ENCODE measurements at regions not wholly inside any gene's neighbourhood (a gene's known extent, or its start where the extent isn't known, plus 50 kb on each side); places are given as distances from the start of the nearest gene placed in this dataset.

DNA sequence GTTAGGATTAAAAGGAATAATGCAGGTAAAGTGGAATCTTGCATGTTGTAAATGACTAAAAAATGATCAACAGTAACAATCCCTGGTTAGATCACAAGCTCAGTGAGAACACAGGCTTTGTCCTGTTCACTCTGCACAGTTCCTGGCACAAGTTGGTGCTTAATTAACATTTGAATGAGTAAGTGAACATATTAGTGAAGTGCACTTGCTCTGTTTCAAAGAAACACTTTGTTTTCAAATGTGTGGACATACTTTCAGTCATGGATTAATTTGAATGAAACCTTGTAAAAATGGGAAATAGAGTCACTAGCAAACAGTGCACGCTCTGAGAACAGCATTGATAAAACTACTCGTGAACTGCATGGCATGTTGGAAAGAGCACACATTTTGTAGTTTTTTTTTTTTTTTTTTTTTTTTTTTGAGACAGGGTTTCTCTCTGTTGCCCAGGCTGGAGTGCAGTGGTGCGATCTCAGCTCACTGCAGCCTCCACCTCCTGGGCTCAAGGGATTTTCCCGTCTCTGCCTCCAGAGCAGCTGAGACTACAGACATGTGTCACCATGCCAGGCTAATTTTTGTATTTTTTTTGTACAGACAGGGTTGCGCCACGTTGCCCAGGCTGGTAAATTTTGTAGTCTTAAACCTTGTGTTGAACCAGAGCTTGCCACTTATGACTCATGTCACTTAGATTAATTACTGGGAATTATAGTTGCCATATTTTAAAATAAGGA is 159.9 kb downstream of the LURAP1L start:
- no peak for DNase-seq

DNA sequence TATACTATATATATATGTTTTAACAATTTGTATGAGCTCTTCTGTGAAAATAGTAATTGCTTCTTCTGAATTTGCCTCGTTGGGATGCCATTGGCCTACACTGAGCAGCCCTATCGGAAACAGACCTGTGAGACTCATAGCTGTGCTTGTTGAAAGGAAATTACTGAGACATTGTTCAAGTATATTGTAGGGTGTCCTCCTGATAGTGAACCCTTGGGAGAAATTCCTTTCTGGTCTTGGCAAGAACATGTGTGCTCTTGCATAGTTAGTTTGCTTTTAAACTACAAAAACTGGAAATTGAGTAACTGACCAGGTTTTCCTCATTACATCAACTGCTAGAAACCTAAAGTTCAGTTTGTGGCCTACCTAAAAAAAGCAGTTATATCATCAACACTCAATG is 160.9 kb downstream of the LURAP1L start:
- no peak for DNase-seq

DNA sequence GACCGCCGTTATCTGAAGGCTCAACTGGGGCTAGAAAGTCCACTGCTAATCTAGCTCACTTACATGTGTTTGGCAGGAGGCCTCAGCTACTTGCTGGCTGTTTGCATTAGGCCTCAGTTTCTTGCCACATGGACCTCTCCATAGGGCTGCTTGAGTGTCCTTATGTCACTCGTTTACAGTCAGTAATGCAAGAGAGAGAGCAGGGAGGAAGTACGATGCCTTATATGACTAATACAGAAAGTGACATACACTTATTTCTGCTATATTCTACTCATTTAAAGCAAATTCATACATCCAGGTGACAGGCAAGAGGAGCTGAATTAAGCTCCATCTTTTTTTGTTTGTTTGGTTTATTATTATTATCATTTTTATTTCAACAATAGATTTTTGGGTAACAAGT is 179.6 kb downstream of the LURAP1L start:
- no peak for DNase-seq

DNA sequence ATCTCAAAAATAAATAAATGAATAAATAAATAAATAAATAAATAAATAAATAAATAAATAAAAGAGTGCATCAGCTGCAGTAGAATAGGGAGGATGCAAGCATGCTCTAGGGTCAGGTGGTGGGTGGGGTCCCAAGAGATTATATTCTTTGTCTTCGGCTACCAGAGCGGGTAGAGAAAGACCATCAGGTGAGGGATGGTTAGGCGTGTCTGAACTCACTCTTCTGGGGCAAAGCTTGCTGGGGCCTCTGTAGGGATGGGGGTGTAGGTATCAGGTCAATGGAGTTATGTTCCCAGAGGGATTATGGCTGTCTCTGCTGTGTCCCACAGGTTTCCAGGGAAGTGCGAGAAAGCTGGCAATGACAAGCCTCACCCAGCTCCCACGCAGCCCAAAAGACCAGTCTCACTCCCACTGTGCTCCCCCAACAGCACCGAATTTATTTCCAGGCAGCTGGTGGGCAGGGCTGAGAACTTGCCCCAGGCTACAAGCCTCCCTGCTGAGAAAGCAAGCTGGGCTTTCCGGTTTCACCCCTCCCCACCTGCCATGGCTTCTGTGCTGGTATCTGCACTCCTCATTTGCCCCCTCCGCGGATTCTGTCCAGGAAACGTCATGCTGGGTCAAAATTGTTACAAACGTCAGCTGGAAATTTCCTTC is 180.8 kb downstream of the LURAP1L start:
- DNase-seq: no peak

DNA sequence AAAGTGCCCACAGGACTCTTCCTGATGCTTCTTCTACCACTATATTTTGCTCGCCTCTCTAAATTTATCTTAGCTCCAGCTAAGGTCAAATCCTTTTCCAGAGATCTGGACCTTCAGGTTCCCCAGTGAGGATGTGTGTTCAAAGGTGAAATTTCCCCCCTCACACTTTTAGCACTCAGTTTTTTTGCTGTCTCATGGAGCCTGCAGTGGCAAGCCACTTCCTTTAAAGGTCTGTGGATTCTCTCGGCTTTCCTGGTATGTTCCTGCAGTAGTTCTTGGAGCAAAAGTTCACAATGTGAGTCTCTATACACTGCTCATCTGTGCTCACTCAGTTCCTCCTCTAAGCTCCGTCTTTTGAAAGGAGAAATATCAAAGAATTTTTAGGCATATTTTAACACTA is 181.4 kb downstream of the LURAP1L start:
- DNase-seq: no peak

DNA sequence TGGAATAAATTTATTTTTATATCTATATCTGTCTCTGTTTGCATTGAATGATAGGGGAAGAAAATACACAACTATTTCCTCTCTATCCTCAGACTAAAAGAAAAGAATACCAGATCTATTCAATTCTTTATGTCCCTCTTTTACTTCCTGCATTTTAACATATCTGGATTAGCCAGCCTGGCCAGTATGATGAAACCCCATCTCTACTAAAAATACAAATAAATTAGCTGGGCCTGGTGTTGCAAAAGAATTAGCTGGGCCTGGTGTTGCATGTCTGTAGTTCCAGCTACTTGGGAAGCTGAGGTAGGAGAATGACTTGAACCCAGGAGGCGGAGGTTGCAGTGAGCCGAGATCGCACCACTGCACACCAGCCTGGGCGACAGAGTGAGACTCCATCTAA is 182.0 kb downstream of the LURAP1L start:
- DNase-seq: no peak

DNA sequence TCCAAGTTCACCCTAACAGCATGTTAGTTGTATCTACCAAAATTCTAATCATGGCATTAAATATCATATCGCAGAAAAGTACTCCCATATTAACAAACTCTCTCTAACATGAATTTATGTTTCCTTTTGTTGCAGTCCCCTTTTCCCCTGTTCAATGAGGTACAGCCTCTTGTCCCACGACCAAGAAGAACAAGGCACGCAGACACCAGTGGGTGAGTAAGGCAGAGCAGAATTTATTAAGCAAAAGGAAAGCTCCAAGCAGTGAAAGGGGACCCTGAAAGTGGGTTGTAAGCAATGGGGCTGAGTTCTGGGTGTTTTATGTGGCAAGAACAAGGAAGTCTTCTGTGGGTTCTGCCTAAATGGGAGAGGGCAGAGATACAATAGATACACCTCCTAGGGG is 183.5 kb downstream of the LURAP1L start:
- no peak for DNase-seq

DNA sequence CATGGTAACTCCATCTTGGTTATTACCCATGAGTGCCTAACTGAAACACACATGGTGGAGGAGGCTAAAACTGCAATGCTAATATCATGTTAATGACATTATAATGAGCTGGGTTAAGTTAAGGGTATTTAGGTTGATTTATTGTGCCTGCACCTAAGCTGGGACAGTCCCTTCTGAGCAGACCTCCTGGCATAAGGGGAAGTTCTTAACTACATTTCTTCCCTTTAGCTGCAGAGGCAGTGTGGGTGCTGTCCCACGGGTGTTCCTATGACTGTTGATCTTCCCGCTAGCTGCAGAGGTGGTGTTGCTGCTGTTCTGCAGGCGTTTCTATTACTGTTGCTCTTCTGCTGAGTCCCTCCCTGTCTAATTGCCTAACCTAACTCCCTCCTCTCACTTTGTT is 183.9 kb downstream of the LURAP1L start:
- no peak for DNase-seq

DNA sequence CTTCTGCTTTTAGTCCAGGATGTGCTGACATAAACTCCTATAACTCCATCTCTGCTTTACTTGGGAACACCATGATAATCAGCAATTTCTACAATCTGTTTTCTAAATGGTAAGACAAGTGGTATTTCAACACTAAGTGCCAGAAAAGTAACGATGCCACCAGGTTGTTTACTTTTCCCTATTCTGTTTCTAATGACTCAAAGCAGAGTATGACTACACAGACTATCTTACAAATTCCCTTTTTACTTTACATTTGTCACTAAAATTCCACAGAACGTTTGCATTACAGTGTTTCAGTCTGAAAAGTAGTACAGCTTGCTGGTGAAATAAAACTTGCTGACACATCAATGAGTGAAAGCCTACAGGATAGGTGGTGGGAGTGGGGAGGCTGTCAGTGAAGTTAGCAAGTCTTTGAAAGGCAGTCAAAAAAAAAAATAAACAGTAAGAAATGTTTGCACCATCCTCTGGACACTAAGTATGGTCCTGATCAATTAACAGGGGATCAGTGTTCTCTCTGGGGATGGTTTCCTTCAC is 186.5 kb downstream of the LURAP1L start:
- no peak for DNase-seq

DNA sequence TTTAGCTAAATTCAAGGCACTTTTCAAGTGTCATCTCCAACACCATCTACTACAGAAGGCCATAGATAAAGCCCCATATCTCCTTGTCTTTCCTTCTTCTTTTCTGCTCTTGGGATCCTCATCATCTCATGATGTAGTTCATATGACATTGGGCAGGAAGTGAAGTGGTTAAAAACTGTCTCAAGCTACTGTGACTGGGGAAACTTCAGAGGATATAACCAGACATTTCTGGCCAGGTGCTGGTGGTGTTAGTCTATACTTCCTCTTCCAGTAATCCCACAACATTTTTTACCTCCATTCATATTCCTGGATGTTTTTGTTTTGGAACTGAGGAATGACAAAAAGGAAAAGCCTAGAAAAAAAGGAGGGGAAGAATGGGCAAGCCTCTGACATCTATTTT is 188.7 kb downstream of the LURAP1L start:
- DNase-seq: no peak

DNA sequence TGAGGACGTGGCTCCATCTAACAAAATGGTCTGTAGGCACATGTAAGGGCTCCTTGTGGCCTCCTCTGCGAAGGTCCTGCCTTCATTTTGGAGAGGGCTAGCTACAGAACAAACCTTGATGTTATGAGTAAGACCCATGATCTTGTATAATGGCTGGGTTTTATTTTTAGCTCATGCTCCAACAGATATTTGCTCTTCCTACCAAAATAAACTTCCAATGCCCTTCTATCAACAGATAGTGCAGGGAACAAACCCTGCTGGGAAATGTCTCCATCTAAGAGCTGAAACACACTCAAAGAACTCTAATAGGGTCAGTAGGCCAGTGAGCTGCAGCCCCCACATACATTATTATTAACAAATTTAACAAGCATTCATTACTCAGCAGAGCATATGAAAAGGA is 189.5 kb downstream of the LURAP1L start:
- no peak for DNase-seq

DNA sequence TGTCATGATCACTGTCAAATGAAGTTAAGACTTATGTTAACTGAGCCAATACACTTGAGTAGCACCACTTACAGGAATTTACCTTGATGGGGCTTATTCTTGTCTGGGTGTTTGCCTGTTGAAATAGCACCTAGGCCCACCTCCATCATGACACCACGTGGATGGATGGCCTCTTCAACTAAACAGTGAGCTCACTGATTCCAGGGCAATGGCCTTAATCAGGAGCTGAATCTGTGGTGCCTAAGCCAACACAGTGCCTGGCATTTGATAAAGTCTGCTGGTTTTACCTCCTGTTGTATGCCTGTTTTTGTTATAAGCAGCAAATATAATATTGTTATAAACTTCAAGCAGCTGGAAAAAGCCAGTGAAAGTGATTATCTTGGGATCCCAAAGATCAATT is 190.5 kb downstream of the LURAP1L start:
- DNase-seq: no peak

DNA sequence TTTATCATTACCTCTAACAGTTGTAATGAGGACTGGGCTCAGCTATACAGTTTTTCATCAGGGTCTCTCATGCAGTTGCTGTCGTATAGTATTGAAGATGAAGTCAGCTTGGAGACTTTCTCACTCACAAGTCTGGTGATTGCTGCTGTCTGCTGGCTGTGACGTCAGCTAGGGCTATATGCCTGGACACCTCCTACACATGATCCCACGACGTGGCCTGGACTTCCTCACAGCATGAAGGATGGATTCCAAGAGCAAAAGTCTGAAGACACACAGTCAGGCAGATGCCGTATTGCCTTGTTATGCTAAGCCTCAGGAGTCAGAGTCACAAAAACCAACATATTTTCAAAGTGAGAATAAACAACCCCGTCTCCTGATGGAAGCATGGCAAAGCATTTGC is 193.3 kb downstream of the LURAP1L start:
- DNase-seq: no peak

DNA sequence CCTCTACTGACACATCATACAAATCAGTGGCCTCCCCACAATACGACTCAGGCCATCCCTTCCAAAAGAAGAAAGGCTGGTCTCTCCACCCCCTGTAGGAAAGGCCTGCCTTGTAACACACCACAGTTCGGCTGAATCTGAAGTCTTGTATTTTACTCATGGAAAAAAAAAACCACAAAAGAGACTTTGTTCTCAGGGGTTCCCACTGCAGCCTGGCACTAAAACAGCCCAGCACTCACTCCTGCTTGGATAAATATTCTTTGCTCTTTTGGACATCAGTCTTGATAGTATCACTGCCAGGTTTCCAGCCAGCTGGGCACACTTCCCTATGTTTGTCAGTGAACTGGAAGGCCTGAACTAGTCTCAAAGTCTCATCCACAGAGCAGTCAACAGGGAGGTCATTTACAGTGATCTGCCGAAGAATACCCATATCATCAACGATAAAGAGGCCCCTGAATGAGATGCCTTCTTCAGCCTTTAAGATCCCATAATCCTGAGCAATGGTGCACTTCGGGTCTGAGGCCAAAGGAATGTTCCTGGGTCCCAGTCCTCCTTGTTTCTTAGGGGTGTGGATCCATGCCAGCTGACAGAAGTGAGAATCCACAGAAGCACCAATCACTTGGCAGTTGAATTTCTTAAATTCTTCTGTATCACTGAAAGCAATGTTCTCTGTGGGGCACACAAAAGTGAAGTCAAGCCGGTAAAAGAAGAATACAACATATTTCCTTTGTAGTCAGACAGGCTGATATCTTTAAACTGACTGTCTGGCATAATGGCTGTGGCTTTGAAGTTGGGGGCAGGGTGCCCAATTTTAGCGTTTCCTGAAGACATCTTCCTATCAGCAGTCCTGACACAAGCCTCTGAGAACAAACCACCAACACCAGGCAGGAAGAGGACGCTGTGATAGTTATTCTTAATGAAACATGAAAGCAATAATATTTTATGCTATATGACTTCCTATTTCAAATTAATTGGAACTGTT is 198.1 kb downstream of the LURAP1L start:
- DNase-seq: no peak

DNA sequence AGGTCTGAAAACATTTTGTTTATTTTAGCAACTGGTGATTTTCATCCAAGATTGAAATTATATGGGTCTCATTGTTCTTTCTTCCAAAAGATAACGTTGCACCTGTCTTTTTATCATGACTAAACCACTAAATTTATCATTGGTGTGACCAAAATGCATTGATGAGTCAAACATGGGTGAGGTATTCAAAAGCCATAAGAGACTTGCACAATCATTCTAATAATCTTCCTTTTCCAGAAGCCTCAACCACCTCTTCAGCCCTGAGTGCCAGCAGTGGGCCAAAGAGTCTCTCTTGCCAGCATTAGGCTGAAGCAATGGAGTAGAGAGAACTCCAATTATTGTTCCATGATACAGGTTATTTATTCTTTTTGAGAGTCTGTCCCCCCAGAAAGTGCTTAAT is 198.9 kb downstream of the LURAP1L start:
- DNase-seq: no peak

DNA sequence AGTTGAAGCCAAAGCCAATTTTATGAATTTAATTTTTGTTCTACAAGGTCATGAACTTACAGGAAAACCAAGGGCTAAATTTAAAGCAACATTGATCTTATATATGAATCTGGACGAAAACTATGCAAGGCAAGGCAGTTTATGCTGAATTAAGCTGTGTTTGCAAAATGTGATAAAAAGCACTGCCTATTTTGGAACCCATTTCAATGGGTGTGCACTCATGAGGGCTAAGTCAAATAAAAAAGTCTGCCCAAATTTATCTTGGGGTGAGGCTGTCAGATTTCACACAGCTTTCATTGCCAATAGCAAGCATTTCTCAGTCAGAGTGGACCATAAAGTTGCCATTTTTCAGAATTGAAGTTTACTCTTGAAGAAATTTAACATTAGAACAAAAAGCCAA is 199.9 kb downstream of the LURAP1L start:
- no peak for DNase-seq

DNA sequence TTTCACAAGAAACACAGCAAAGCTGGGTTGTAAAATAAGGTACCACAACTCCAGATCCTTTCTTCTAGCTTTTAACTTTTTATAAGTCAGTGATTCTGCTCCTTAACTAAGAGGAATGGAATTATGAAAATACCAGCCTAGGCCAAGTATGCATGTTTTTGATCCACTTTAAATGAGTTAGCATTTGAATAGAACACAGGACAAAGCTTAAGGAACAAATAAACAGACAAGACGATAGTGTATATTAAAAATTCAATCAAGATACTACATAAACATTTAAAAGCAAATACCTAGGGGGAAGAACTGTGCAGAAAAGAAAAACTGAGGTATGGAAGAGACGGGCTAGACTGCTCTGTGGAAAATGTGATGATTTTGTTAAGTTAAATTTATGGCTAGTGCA is 200.7 kb downstream of the LURAP1L start:
- DNase-seq: no peak

DNA sequence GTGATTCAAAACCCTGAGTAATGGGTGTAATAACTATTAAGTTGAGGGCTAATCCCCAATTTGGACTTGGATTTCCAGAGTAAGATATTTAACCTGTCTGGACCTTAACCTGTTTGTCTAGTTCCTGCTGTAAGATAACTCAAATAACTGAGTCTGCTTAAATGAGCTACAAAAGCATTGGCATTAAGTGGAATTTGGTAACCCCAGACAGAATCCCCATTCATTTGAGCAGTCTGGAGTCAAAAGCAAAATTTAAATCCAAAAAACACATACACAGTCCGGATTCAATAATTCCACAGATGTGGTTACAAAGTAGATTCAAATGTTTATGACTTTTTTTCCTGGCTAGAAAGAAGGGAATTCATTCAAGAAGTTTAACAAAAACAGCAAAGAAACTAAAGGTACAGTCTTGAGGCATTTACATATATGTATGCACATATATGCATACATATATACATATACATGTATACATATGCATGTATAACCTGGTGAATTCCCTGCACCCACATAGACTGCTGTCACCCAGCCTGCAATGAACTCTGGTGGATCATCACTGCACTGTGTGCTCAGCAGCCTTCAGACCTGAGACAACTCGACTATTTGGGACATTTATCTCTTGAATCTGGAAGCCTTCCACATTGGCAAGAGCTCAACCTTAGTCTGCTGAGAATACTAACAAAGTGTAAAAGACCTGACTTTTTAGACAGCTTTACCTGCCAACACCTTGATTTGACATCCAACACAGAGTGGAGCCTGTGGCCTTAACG is 205.4 kb downstream of the LURAP1L start:
- no peak for DNase-seq

DNA sequence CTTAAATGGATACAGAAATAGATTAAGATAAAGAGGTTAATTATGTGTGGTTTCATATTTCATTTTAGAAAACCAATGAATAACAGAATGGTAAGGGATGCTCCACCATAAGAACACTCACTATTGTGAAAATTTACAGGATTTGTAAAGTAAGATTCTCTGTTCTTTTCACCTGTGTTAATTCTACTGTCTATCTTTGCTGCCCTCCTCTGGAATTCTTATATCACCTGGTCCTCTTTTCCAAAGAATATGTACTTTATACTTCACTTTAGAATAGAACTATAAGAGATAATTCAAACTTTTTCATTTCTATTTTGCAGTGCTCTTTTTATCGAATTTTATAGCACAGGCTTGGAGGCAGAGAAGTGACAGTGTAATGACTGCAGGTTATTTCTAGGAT is 213.4 kb downstream of the LURAP1L start:
- DNase-seq: no peak

DNA sequence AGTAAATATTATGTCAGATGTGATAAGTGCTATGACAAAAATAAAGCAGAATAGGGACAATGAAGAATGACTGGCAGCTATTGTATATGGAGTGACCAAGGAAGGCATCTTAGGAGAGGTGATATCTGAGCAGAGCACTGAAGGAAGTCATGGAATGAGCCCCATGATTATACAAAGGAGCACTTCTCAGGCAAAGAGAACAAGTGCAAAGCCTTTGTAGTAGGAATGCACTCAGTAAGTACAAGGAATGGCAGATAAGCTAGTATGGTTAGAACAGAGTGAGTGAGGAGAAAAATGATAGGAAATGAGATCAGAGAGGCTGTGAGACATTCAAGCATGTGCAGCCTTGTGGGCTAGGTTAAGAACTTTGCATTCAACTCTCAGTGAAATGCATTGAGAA is 214.8 kb downstream of the LURAP1L start:
- DNase-seq: no peak

DNA sequence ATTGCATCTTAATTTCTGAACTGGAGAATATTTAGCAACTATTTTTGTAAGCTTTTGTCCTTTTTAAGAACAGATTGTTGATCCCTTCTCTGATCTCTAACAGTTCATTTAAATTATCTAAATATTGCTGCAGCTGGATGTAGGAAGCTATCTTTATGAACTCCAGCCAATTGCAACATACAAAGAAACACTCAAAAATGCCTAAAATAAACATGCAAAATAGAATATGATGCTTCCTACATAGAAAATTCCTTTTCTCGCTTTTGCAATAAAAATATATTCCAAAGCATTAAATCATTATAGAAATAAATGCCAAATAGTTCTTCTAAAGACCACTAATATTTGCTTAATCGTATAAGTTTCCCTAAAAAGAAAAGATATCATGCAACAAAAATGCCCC is 218.6 kb downstream of the LURAP1L start:
- DNase-seq: no peak

DNA sequence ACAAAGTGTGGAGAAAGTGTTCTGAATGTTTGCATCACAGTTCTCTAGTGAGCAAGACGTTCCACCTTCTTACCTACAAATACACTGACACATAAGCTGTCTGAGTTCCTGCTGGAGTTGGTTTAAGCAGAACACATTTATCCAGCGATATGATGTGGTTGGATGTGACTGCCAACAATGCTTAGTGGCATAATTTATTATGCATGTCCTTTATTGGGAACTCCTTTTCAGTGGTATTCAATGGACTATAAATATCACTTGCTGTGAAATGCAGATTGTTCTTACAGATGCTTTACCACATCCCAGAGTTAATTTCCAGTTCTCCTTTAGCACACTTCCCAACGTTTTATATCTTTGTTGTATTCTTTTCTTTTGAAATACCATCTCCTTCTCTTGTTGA is 222.2 kb downstream of the LURAP1L start:
- no peak for DNase-seq
